Stimulated activated naive CD8-positive, alpha-beta T cell treated with anti-CD3 and anti-CD28 coated beads, Interleukin-15, amount 100 ng/mL, for 72 hours (primary cell): ENCODE measurements at regions not wholly inside any gene's neighbourhood (a gene's known extent, or its start where the extent isn't known, plus 50 kb on each side); places are given as distances from the start of the nearest gene placed in this dataset.
A peak's percentile ranks its signal among the peaks of the same experiment; 100 is the strongest.
"Not testable (repeated sequence)": the region's sequence is repeated elsewhere in the genome, so short reads cannot be mapped to it uniquely, and the experiment has no call there.

Experiments
- ATAC-seq: fragments of 150-1000 bp; cut with Tn5 transposase; 2 replicates; pipeline ENCODE4 v1.10.0; 2021; ENCODE audit warnings: mild to moderate bottlenecking, moderate library complexity
- DNase-seq, 2 donors: peaks; one replicate each; pipeline ENCODE4 v3.0.0; 2021 to 2022
- H3K27ac Mint-ChIP-seq, 2 donors: one replicate each; pipeline ENCODE4 v1.8.0; 2022; ENCODE audit warnings: mild to moderate bottlenecking in 2 of 2, mixed read lengths in 2 of 2, moderate library complexity in 2 of 2
- H3K27me3 Mint-ChIP-seq: one replicate; pipeline ENCODE4 v1.8.0; 2022; ENCODE audit warnings: mixed read lengths
- H3K4me1 Mint-ChIP-seq: one replicate; pipeline ENCODE4 v1.8.0; 2022; ENCODE audit warnings: mild to moderate bottlenecking, mixed read lengths
- H3K4me3 Mint-ChIP-seq, 2 donors: one replicate each; pipeline ENCODE4 v1.8.0; 2022; ENCODE audit warnings: mild to moderate bottlenecking in 2 of 2, mixed read lengths in 2 of 2, moderate library complexity in 1 of 2
- H3K9me3 Mint-ChIP-seq, 2 donors: one replicate each; pipeline ENCODE4 v1.8.0; 2022; ENCODE audit warnings: mixed read lengths in 2 of 2

GRCh38 chr3:177449360-177450006 is 252.2 kb upstream of the TBL1XR1 start:
- H3K27ac Mint-ChIP-seq = peak overlapping the region; percentile 19 to 94
- DNase-seq = peak in 1 of 2 donors; percentile 26
- H3K4me3 Mint-ChIP-seq = peak overlapping the region; percentile 29 to 71
- H3K4me1 Mint-ChIP-seq = peaks cover 20% of the 10 kb centered on the region
- H3K9me3 Mint-ChIP-seq = no peaks in the 10 kb centered on the region
- peak; percentile 85 for ATAC-seq
- no peaks in the 10 kb centered on the region for H3K27me3 Mint-ChIP-seq

- Mint-ChIP-seq H3K4me1 (peaks cover 20% of the 10 kb centered on the region), H3K9me3 (no peaks in the 10 kb centered on the region), H3K4me3 (no peak overlapping the region), H3K27ac (no peak overlapping the region), H3K27me3 (no peaks in the 10 kb centered on the region)
- DNase-seq = no peak
- ATAC-seq = no peak
These were observed 254.0 kb upstream of the TBL1XR1 start for GRCh38 chr3:177451301-177451750.

- Mint-ChIP-seq H3K9me3 (no peaks in the 10 kb centered on the region), H3K4me3 (no peak overlapping the region), H3K4me1 (peaks cover 20% of the 10 kb centered on the region), H3K27ac (no peak overlapping the region), H3K27me3 (no peaks in the 10 kb centered on the region)
- ATAC-seq (no peak), DNase-seq (no peak)
These were observed 254.9 kb upstream of the TBL1XR1 start for GRCh38 chr3:177451864-177452830.

GRCh38 chr3:177452831-177453450 is 255.7 kb upstream of the TBL1XR1 start:
- no peak overlapping the region for H3K27ac Mint-ChIP-seq
- ATAC-seq = no peak
- DNase-seq = no peak
- no peak overlapping the region for H3K4me3 Mint-ChIP-seq
- H3K27me3 Mint-ChIP-seq = no peaks in the 10 kb centered on the region
- no peaks in the 10 kb centered on the region for H3K9me3 Mint-ChIP-seq
- peaks cover 17% of the 10 kb centered on the region for H3K4me1 Mint-ChIP-seq

GRCh38 chr3:177453451-177453844 is 256.2 kb upstream of the TBL1XR1 start:
- Mint-ChIP-seq H3K4me1 (peaks cover 12% of the 10 kb centered on the region), H3K27me3 (no peaks in the 10 kb centered on the region), H3K9me3 (no peaks in the 10 kb centered on the region), H3K27ac (no peak overlapping the region), H3K4me3 (no peak overlapping the region)
- DNase-seq = no peak
- no peak for ATAC-seq

GRCh38 chr3:177457204-177457603 is 259.9 kb upstream of the TBL1XR1 start:
- not testable (repeated sequence) for H3K9me3 Mint-ChIP-seq, H3K27ac Mint-ChIP-seq

GRCh38 chr3:177459401-177459800 is 262.1 kb upstream of the TBL1XR1 start:
- no peak for DNase-seq
- Mint-ChIP-seq H3K27me3 (no peaks in the 10 kb centered on the region), H3K9me3 (no peaks in the 10 kb centered on the region), H3K4me1 (no peaks in the 10 kb centered on the region), H3K4me3 (no peak overlapping the region), H3K27ac (no peak overlapping the region)
- ATAC-seq = no peak

More at GRCh38 chr3:177457204-177457603, 259.9 kb upstream of the TBL1XR1 start:
- not testable (repeated sequence) for H3K4me1 Mint-ChIP-seq, H3K27me3 Mint-ChIP-seq, DNase-seq, H3K4me3 Mint-ChIP-seq, ATAC-seq

GRCh38 chr3:177460047-177460446 is 262.8 kb upstream of the TBL1XR1 start:
- H3K27me3 Mint-ChIP-seq = no peaks in the 10 kb centered on the region
- H3K9me3 Mint-ChIP-seq = no peaks in the 10 kb centered on the region

GRCh38 chr3:177461765-177462164 is 264.5 kb upstream of the TBL1XR1 start:
- Mint-ChIP-seq H3K4me3 (no peak overlapping the region), H3K27ac (no peak overlapping the region), H3K27me3 (no peaks in the 10 kb centered on the region), H3K9me3 (peaks cover 0 to 5% of the 10 kb centered on the region in 2 donors), H3K4me1 (no peaks in the 10 kb centered on the region)
- DNase-seq = no peak
- no peak for ATAC-seq

More at GRCh38 chr3:177460047-177460446, 262.8 kb upstream of the TBL1XR1 start:
- no peak for ATAC-seq
- Mint-ChIP-seq H3K27ac (no peak overlapping the region), H3K4me1 (no peaks in the 10 kb centered on the region), H3K4me3 (no peak overlapping the region)
- no peak for DNase-seq

GRCh38 chr3:177463341-177463740 is 266.1 kb upstream of the TBL1XR1 start:
- H3K9me3 Mint-ChIP-seq, ATAC-seq, H3K27me3 Mint-ChIP-seq, H3K4me3 Mint-ChIP-seq, DNase-seq, H3K27ac Mint-ChIP-seq, H3K4me1 Mint-ChIP-seq: not testable (repeated sequence)

GRCh38 chr3:177463863-177464262 is 266.6 kb upstream of the TBL1XR1 start:
- Mint-ChIP-seq H3K27ac (no peak overlapping the region), H3K4me1 (no peaks in the 10 kb centered on the region), H3K27me3 (no peaks in the 10 kb centered on the region), H3K9me3 (peaks cover 0 to 5% of the 10 kb centered on the region in 2 donors), H3K4me3 (no peak overlapping the region)
- DNase-seq (no peak), ATAC-seq (no peak)

GRCh38 chr3:177464392-177465256 is 267.3 kb upstream of the TBL1XR1 start:
- Mint-ChIP-seq H3K27ac (peak overlapping the region in 1 of 2 donors; percentile 2), H3K4me1 (no peaks in the 10 kb centered on the region), H3K27me3 (no peaks in the 10 kb centered on the region), H3K4me3 (no peak overlapping the region), H3K9me3 (peaks cover 0 to 5% of the 10 kb centered on the region in 2 donors)
- no peak for ATAC-seq
- no peak for DNase-seq

- Mint-ChIP-seq H3K4me3 (no peak overlapping the region), H3K27ac (peak overlapping the region in 1 of 2 donors; percentile 41), H3K9me3 (peaks cover 0 to 5% of the 10 kb centered on the region in 2 donors), H3K4me1 (no peaks in the 10 kb centered on the region), H3K27me3 (no peaks in the 10 kb centered on the region)
- ATAC-seq (no peak), DNase-seq (no peak)
These were observed 268.0 kb upstream of the TBL1XR1 start for GRCh38 chr3:177465257-177465642.

GRCh38 chr3:177466074-177466473 is 268.8 kb upstream of the TBL1XR1 start:
- Mint-ChIP-seq H3K9me3 (peaks cover 0 to 5% of the 10 kb centered on the region in 2 donors), H3K4me1 (no peaks in the 10 kb centered on the region), H3K27ac (no peak overlapping the region), H3K4me3 (no peak overlapping the region), H3K27me3 (no peaks in the 10 kb centered on the region)
- DNase-seq (no peak), ATAC-seq (no peak)

GRCh38 chr3:177466622-177467021 is 269.3 kb upstream of the TBL1XR1 start:
- not testable (repeated sequence) for H3K4me3 Mint-ChIP-seq, DNase-seq, H3K27ac Mint-ChIP-seq, H3K27me3 Mint-ChIP-seq, H3K4me1 Mint-ChIP-seq, ATAC-seq, H3K9me3 Mint-ChIP-seq
